Sigmoid colon (tissue), 6 donors: ENCODE measurements at regions not wholly inside any gene's neighbourhood (a gene's known extent, or its start where the extent isn't known, plus 50 kb on each side); places are given as distances from the start of the nearest gene placed in this dataset.

Source experiments
- DNase-seq: peaks from one replicate; pipeline ENCODE4 v3.0.0-alpha.2; 2019
- H3K27ac ChIP-seq, 4 donors: fragments of 200-600 bp; sonication (generic); one replicate each; pipeline ENCODE4 v1.5.1; 2016 to 2019; ENCODE audit warnings: mild to moderate bottlenecking in 1 of 4
- H3K27me3 ChIP-seq, 3 donors: fragments of 200-600 bp; sonication (generic); one replicate each; pipeline ENCODE4 v1.5.1; 2019; ENCODE audit warnings: mild to moderate bottlenecking in 1 of 3
- H3K36me3 ChIP-seq, 4 donors: fragments of 200-600 bp; sonication (generic); one replicate each; pipeline ENCODE4 v1.5.1; 2016 to 2019
- H3K4me1 ChIP-seq, 4 donors: fragments of 200-600 bp; sonication (generic); one replicate each; pipeline ENCODE4 v1.5.1; 2017 to 2019
- H3K4me3 ChIP-seq, 4 donors: fragments of 200-600 bp; sonication (generic); one replicate each; pipeline ENCODE4 v1.5.1; 2017 to 2019; ENCODE audit warnings: mild to moderate bottlenecking in 2 of 4, moderate library complexity in 1 of 4
- H3K9me3 ChIP-seq, 4 donors: fragments of 200-600 bp in 3 of 4; sonication (generic) in 3 of 4; one replicate each; pipeline versions ENCODE4 v1.5.1 to v1.6.1; 2013 to 2019
- EP300 ChIP-seq, 4 donors: sonication (generic); formaldehyde crosslinking; IDR thresholded peaks; one replicate each; pipeline ENCODE4 v1.6.1; 2017; ENCODE audit warnings: antibody characterized with exemption in 4 of 4
- POLR2A ChIP-seq, 2 donors: fragments of 450-650 bp; IDR thresholded peaks; one replicate each; pipeline ENCODE4 v1.6.1; 2016; ENCODE audit warnings: antibody characterized with exemption in 2 of 2, mild to moderate bottlenecking in 2 of 2, moderate library complexity in 2 of 2
- POLR2AphosphoS5 ChIP-seq, 4 donors: sonication (generic); formaldehyde crosslinking; IDR thresholded peaks; one replicate each; pipeline ENCODE4 v1.6.1; 2017; ENCODE audit warnings: antibody characterized with exemption in 4 of 4
- WGBS, 2 donors: extraction: QIAGEN DNeasy Blood & Tissue Kit; methylation state at CpG; one replicate each; pipeline ENCODE4 v1.1.7; 2013; 5-methylcytosine and 5-hydroxymethylcytosine counted together
- intact Hi-C: fragments of 100-400 bp; cut with DNase I; formaldehyde crosslinking; loops from one replicate; pipeline ENCODE4 v1.15.1; 2023
- TF ChIP-seq, protein P1 (sequence below), 4 experiments: fragments of 450-650 bp in 3 of 4; fragments of 200-600 bp in 1 of 4; IDR thresholded peaks; one replicate each; pipeline ENCODE4 v1.5.1; 2016 to 2019; ENCODE audit warnings: antibody characterized with exemption in 4 of 4, mild to moderate bottlenecking in 3 of 4, moderate library complexity in 2 of 4
- donor health status: healthy with polysubstance abuse.
- donor health status: healthy.

DNA sequence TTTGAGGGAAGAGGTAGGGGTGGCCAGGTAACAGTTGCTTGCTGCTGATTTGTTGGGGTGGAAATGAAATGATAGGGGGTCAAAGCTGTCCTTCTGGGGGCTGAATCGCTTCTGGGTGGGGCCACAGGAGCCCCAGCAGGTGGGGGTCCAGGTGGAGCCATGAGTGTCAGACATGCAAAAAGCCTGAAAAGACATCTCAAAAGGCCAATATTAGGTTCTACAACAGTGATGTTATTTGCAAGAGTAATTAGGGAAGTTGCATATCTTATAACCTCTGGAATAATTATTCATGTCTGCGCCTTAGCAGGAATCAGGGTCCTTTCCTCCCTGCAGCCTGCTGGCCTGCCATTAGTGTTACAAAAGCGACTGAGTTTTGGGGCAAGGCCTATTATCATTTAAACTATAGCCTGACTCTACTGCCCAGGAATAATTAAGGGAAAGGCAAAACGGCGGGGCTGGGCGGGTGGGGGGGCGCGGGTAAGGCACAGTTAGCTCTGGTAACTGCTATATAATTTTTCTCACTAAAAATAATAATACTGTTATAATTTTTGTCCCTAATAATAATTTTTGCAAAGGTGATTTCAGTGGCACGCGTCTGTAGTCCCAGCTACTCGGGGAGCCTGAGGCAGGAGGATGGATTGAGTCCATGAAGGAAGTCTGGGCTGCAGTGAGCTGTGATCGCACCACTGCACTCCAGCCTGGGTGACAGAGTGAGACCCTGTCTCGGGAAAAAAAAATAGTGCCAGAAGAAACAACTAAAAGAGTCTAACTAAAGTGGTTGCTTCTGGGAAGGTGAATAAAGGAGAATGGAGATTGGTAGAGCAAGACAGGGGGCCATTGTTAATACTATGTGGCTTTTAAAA is 145.7 kb downstream of the MAGEB17 start:
- intact Hi-C loops, result no loop called here
- DNase-seq, result no peak
- Histone ChIP-seq H3K4me3 (no peak overlapping the region), H3K4me1 (no peaks in the 10 kb centered on the region), H3K36me3 (no peaks in the 10 kb centered on the region), H3K27me3 (no peaks in the 10 kb centered on the region), H3K9me3 (no peaks in the 10 kb centered on the region), H3K27ac (no peak overlapping the region)
- no peak for TF ChIP-seq EP300 (IDR thresholded peaks at IDR 0.05)
- no peak for TF ChIP-seq POLR2AphosphoS5 (IDR thresholded peaks at IDR 0.05)
- TF ChIP-seq, protein P1, sequence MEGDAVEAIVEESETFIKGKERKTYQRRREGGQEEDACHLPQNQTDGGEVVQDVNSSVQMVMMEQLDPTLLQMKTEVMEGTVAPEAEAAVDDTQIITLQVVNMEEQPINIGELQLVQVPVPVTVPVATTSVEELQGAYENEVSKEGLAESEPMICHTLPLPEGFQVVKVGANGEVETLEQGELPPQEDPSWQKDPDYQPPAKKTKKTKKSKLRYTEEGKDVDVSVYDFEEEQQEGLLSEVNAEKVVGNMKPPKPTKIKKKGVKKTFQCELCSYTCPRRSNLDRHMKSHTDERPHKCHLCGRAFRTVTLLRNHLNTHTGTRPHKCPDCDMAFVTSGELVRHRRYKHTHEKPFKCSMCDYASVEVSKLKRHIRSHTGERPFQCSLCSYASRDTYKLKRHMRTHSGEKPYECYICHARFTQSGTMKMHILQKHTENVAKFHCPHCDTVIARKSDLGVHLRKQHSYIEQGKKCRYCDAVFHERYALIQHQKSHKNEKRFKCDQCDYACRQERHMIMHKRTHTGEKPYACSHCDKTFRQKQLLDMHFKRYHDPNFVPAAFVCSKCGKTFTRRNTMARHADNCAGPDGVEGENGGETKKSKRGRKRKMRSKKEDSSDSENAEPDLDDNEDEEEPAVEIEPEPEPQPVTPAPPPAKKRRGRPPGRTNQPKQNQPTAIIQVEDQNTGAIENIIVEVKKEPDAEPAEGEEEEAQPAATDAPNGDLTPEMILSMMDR (IDR thresholded peaks at IDR 0.05), result no peak
- TF ChIP-seq POLR2A (IDR thresholded peaks at IDR 0.05), result no peak
- 81 to 89% methylated on average over 13 of the region's 13 CpGs for WGBS, 2 donors

DNA sequence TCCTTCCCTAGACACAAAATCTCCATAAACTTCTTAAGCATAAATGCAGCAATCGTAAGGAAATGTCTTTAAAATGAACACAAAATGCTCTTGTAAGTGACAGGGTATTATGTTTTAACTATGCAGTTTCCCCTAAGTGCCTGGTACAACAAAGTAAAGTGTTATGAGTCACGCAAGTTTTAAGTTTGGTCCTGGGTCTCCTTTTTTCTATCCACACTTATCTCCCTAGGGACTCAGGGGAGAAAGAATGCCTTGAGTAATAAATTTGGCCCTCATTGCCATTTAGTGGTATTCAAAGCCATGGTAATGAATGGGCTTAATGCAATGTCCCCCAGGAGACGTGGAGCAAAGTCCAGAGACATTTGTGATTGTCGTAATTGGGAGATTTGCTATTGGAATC is 149.1 kb downstream of the MAGEB17 start:
- no peaks in the 10 kb centered on the region for H3K27me3 ChIP-seq
- no peaks in the 10 kb centered on the region for H3K9me3 ChIP-seq
- no peaks in the 10 kb centered on the region for H3K4me1 ChIP-seq
- WGBS, 2 donors, result 86 to 87% methylated on average over 4 of the region's 4 CpGs
- TF ChIP-seq POLR2AphosphoS5 (IDR thresholded peaks at IDR 0.05), result no peak
- no peak for TF ChIP-seq POLR2A (IDR thresholded peaks at IDR 0.05)
- TF ChIP-seq, protein P1 (IDR thresholded peaks at IDR 0.05), result no peak
- TF ChIP-seq EP300 (IDR thresholded peaks at IDR 0.05), result no peak
- H3K4me3 ChIP-seq, result no peak overlapping the region
- no peak overlapping the region for H3K27ac ChIP-seq
- intact Hi-C loops, result no loop called here
- no peak for DNase-seq
- no peaks in the 10 kb centered on the region for H3K36me3 ChIP-seq

- Histone ChIP-seq H3K9me3 (no peaks in the 10 kb centered on the region), H3K4me3 (no peak overlapping the region), H3K27me3 (no peaks in the 10 kb centered on the region), H3K27ac (no peak overlapping the region), H3K36me3 (no peaks in the 10 kb centered on the region), H3K4me1 (no peaks in the 10 kb centered on the region)
- WGBS, 2 donors, result 90 to 94% methylated on average over 2 of the region's 2 CpGs
- no peak for DNase-seq
- TF ChIP-seq, protein P1 (IDR thresholded peaks at IDR 0.05), result no peak
- TF ChIP-seq POLR2AphosphoS5 (IDR thresholded peaks at IDR 0.05) (no peak), POLR2A (IDR thresholded peaks at IDR 0.05) (no peak)
- intact Hi-C loops, result no loop called here
These were observed 152.6 kb downstream of the MAGEB17 start for GRCh38 chrX:16319929-16320328.

- intact Hi-C loops, result no loop called here
- DNase-seq, result no peak
- WGBS, 2 donors, result 81 to 84% methylated on average over 4 of the region's 4 CpGs
- no peak for TF ChIP-seq POLR2A (IDR thresholded peaks at IDR 0.05)
- TF ChIP-seq, protein P1 (IDR thresholded peaks at IDR 0.05), result no peak
- no peak for TF ChIP-seq POLR2AphosphoS5 (IDR thresholded peaks at IDR 0.05)
- no peak for TF ChIP-seq EP300 (IDR thresholded peaks at IDR 0.05)
- no peaks in the 10 kb centered on the region for H3K36me3 ChIP-seq
- no peak overlapping the region for H3K4me3 ChIP-seq
- H3K9me3 ChIP-seq, result no peaks in the 10 kb centered on the region
- no peak overlapping the region for H3K27ac ChIP-seq
- H3K4me1 ChIP-seq, result no peaks in the 10 kb centered on the region
- H3K27me3 ChIP-seq, result no peaks in the 10 kb centered on the region
These were observed 153.6 kb downstream of the MAGEB17 start for GRCh38 chrX:16320765-16321355.
